Skeletal muscle satellite cell (primary cell): ENCODE measurements at regions not wholly inside any gene's neighbourhood (a gene's known extent, or its start where the extent isn't known, plus 50 kb on each side); places are given as distances from the start of the nearest gene placed in this dataset.
"Not testable (repeated sequence)": the region's sequence is repeated elsewhere in the genome, so short reads cannot be mapped to it uniquely, and the experiment has no call there.

ENCODE experiments used
- H3K27me3 ChIP-seq: 2 replicates; pipeline ENCODE4 v1.7.0; 2013; ENCODE audit warnings: low read length; ENCODE audit not compliant: control insufficient read depth, insufficient read depth
- H3K36me3 ChIP-seq: 2 replicates; pipeline ENCODE4 v1.7.0; 2013; ENCODE audit warnings: mild to moderate bottlenecking, control low read depth, low read length; ENCODE audit not compliant: insufficient read depth
- H3K4me1 ChIP-seq: 2 replicates; pipeline ENCODE4 v1.7.0; 2013; ENCODE audit warnings: low read length; ENCODE audit not compliant: control insufficient read depth, insufficient read depth
- H3K4me2 ChIP-seq: 2 replicates; pipeline ENCODE4 v1.7.0; 2013; ENCODE audit warnings: mild to moderate bottlenecking, low read length
- H3K4me3 ChIP-seq: 2 replicates; pipeline ENCODE4 v1.7.0; 2013; ENCODE audit warnings: low read length
- H3K9ac ChIP-seq: 2 replicates; pipeline ENCODE4 v1.7.0; 2013; ENCODE audit warnings: mild to moderate bottlenecking, low read depth, low read length, moderate library complexity
- H3K9me3 ChIP-seq: replicated peaks from 2 replicates; pipeline ENCODE4 v1.7.0; 2013; ENCODE audit warnings: mild to moderate bottlenecking, control low read depth, low read length

GRCh38 chr1:185388346-185388745 lies 71.3 kb upstream of the IVNS1ABP start:
- Histone ChIP-seq H3K9ac (no peak overlapping the region), H3K4me2 (no peak overlapping the region), H3K4me3 (no peak overlapping the region), H3K4me1 (no peaks in the 10 kb centered on the region), H3K27me3 (no peaks in the 10 kb centered on the region), H3K36me3 (no peaks in the 10 kb centered on the region), H3K9me3 (no peaks in the 10 kb centered on the region)

GRCh38 chr1:185385991-185386390 lies 68.9 kb upstream of the IVNS1ABP start:
- no peaks in the 10 kb centered on the region for H3K36me3 ChIP-seq
- H3K9me3 ChIP-seq: no peaks in the 10 kb centered on the region
- no peak overlapping the region for H3K9ac ChIP-seq
- H3K4me1 ChIP-seq: no peaks in the 10 kb centered on the region
- no peak overlapping the region for H3K4me2 ChIP-seq
- H3K27me3 ChIP-seq: no peaks in the 10 kb centered on the region
- no peak overlapping the region for H3K4me3 ChIP-seq

- not testable (repeated sequence) for H3K27me3 ChIP-seq, H3K9ac ChIP-seq, H3K36me3 ChIP-seq, H3K9me3 ChIP-seq, H3K4me3 ChIP-seq, H3K4me1 ChIP-seq, H3K4me2 ChIP-seq
Observed at GRCh38 chr1:185383805-185384204, 66.8 kb upstream of the IVNS1ABP start.

- Histone ChIP-seq H3K9ac (no peak overlapping the region), H3K27me3 (no peaks in the 10 kb centered on the region), H3K4me1 (peaks cover 35% of the 10 kb centered on the region), H3K4me2 (no peak overlapping the region), H3K9me3 (no peaks in the 10 kb centered on the region), H3K4me3 (no peak overlapping the region), H3K36me3 (no peaks in the 10 kb centered on the region)
Observed at GRCh38 chr1:185377831-185378230, 60.8 kb upstream of the IVNS1ABP start.

- no peaks in the 10 kb centered on the region for H3K27me3 ChIP-seq
- no peaks in the 10 kb centered on the region for H3K9me3 ChIP-seq
- H3K36me3 ChIP-seq: no peaks in the 10 kb centered on the region
- no peak overlapping the region for H3K4me3 ChIP-seq
- H3K4me2 ChIP-seq: no peak overlapping the region
- H3K9ac ChIP-seq: no peak overlapping the region
- H3K4me1 ChIP-seq: peaks cover 37% of the 10 kb centered on the region
Observed at GRCh38 chr1:185376840-185377635, 60.0 kb upstream of the IVNS1ABP start.

- Histone ChIP-seq H3K4me3 (no peak overlapping the region), H3K9ac (no peak overlapping the region), H3K9me3 (no peaks in the 10 kb centered on the region), H3K36me3 (no peaks in the 10 kb centered on the region), H3K27me3 (no peaks in the 10 kb centered on the region), H3K4me2 (no peak overlapping the region), H3K4me1 (peaks cover 37% of the 10 kb centered on the region)
Observed at GRCh38 chr1:185376288-185376687, 59.2 kb upstream of the IVNS1ABP start.

GRCh38 chr1:185375583-185375982 lies 58.5 kb upstream of the IVNS1ABP start:
- H3K4me1 ChIP-seq: peaks cover 37% of the 10 kb centered on the region
- no peaks in the 10 kb centered on the region for H3K36me3 ChIP-seq
- no peak overlapping the region for H3K9ac ChIP-seq
- H3K9me3 ChIP-seq: no peaks in the 10 kb centered on the region
- H3K4me2 ChIP-seq: no peak overlapping the region
- no peaks in the 10 kb centered on the region for H3K27me3 ChIP-seq
- no peak overlapping the region for H3K4me3 ChIP-seq

- H3K4me2 ChIP-seq: peak overlapping the region; percentile 70
- no peaks in the 10 kb centered on the region for H3K27me3 ChIP-seq
- peaks cover 45% of the 10 kb centered on the region for H3K4me1 ChIP-seq
- H3K9ac ChIP-seq: peak overlapping the region; percentile 57
- H3K36me3 ChIP-seq: no peaks in the 10 kb centered on the region
- H3K9me3 ChIP-seq: no peaks in the 10 kb centered on the region
- H3K4me3 ChIP-seq: peak overlapping the region; percentile 41
Observed at GRCh38 chr1:185373813-185374529, 56.9 kb upstream of the IVNS1ABP start.

- Histone ChIP-seq H3K27me3 (no peaks in the 10 kb centered on the region), H3K4me2 (no peak overlapping the region), H3K9ac (no peak overlapping the region), H3K4me1 (peaks cover 30% of the 10 kb centered on the region), H3K9me3 (no peaks in the 10 kb centered on the region), H3K4me3 (no peak overlapping the region), H3K36me3 (no peaks in the 10 kb centered on the region)
Observed at GRCh38 chr1:185369786-185370185, 52.7 kb upstream of the IVNS1ABP start.

- Histone ChIP-seq H3K27me3 (no peaks in the 10 kb centered on the region), H3K9me3 (no peaks in the 10 kb centered on the region), H3K9ac (no peak overlapping the region), H3K4me2 (no peak overlapping the region), H3K4me3 (no peak overlapping the region), H3K4me1 (peaks cover 22% of the 10 kb centered on the region), H3K36me3 (no peaks in the 10 kb centered on the region)
Observed at GRCh38 chr1:185368913-185369491, 52.0 kb upstream of the IVNS1ABP start.

GRCh38 chr1:185368313-185368855 lies 51.3 kb upstream of the IVNS1ABP start:
- H3K4me2 ChIP-seq: no peak overlapping the region
- no peaks in the 10 kb centered on the region for H3K9me3 ChIP-seq
- H3K36me3 ChIP-seq: no peaks in the 10 kb centered on the region
- no peak overlapping the region for H3K9ac ChIP-seq
- no peaks in the 10 kb centered on the region for H3K27me3 ChIP-seq
- peaks cover 16% of the 10 kb centered on the region for H3K4me1 ChIP-seq
- no peak overlapping the region for H3K4me3 ChIP-seq
